HG03460 (cell line): ENCODE measurements at regions not wholly inside any gene's neighbourhood (a gene's known extent, or its start where the extent isn't known, plus 50 kb on each side); places are given as distances from the start of the nearest gene placed in this dataset.

Source experiments
- ATAC-seq: cut with Tn5 transposase; IDR thresholded peaks from one replicate; pipeline ENCODE4 v1.9.1; 2021; ENCODE audit not compliant: unreplicated experiment

- no peak for ATAC-seq
Observed at GRCh38 chr6:44674226-44675155, 287.0 kb downstream of the CDC5L start.

- ATAC-seq = no peak
Observed at GRCh38 chr6:44675449-44675848, 287.9 kb downstream of the CDC5L start.

GRCh38 chr6:44676246-44676790 lies 288.8 kb downstream of the CDC5L start:
- no peak for ATAC-seq

GRCh38 chr6:44676826-44677433 lies 289.4 kb downstream of the CDC5L start:
- ATAC-seq = no peak

GRCh38 chr6:44678252-44678935 lies 290.9 kb downstream of the CDC5L start:
- ATAC-seq = no peak

GRCh38 chr6:44679438-44680201 lies 292.1 kb downstream of the CDC5L start:
- ATAC-seq = no peak

- no peak for ATAC-seq
Observed at GRCh38 chr6:44680202-44680720, 292.8 kb downstream of the CDC5L start.

GRCh38 chr6:44681761-44682160 lies 294.3 kb downstream of the CDC5L start:
- no peak for ATAC-seq

GRCh38 chr6:44682280-44682679 lies 294.8 kb downstream of the CDC5L start:
- no peak for ATAC-seq

- ATAC-seq = no peak
Observed at GRCh38 chr6:44682987-44683779, 295.7 kb downstream of the CDC5L start.

GRCh38 chr6:44685213-44685612 lies 297.7 kb downstream of the CDC5L start:
- ATAC-seq = no peak

- no peak for ATAC-seq
Observed at GRCh38 chr6:44696099-44696498, 308.6 kb downstream of the CDC5L start.

GRCh38 chr6:44696686-44697085 lies 309.2 kb downstream of the CDC5L start:
- no peak for ATAC-seq

- no peak for ATAC-seq
Observed at GRCh38 chr6:44697327-44697726, 309.8 kb downstream of the CDC5L start.

GRCh38 chr6:44698602-44699001 lies 311.1 kb downstream of the CDC5L start:
- ATAC-seq = no peak

GRCh38 chr6:44699082-44699481 lies 311.6 kb downstream of the CDC5L start:
- ATAC-seq = no peak

- no peak for ATAC-seq
Observed at GRCh38 chr6:44699851-44700250, 312.3 kb downstream of the CDC5L start.

GRCh38 chr6:44700422-44700821 lies 312.9 kb downstream of the CDC5L start:
- ATAC-seq = no peak

- ATAC-seq = no peak
Observed at GRCh38 chr6:44701038-44701636, 313.6 kb downstream of the CDC5L start.
